Stimulated activated CD4-positive, alpha-beta T cell treated with anti-CD3 and anti-CD28 coated beads, TNF-alpha, amount 100 ng/mL, for 48 hours (primary cell): ENCODE measurements at regions not wholly inside any gene's neighbourhood (a gene's known extent, or its start where the extent isn't known, plus 50 kb on each side); places are given as distances from the start of the nearest gene placed in this dataset.
"Not testable (repeated sequence)": the region's sequence is repeated elsewhere in the genome, so short reads cannot be mapped to it uniquely, and the experiment has no call there.

ENCODE experiments used
- DNase-seq, 3 donors: peaks; one replicate each; pipeline ENCODE4 v3.0.0-alpha.2; 2020; ENCODE audit warnings: low read depth in 3 of 3

- DNase-seq, result no peak
Measured at GRCh38 chr3:87581240-87581639, 304.9 kb upstream of the POU1F1 start.

- DNase-seq, result no peak
Measured at GRCh38 chr3:87576752-87577151, 300.4 kb upstream of the POU1F1 start.

GRCh38 chr3:87575550-87575949 is 299.2 kb upstream of the POU1F1 start:
- no peak for DNase-seq

- DNase-seq, result no peak
Measured at GRCh38 chr3:87568331-87568730, 291.9 kb upstream of the POU1F1 start.

- DNase-seq, result no peak
Measured at GRCh38 chr3:87564438-87564837, 288.1 kb upstream of the POU1F1 start.

- DNase-seq, result no peak
Measured at GRCh38 chr3:87563712-87564111, 287.3 kb upstream of the POU1F1 start.

GRCh38 chr3:87558492-87558891 is 282.1 kb upstream of the POU1F1 start:
- DNase-seq, result no peak

GRCh38 chr3:87555290-87555689 is 278.9 kb upstream of the POU1F1 start:
- DNase-seq, result no peak

GRCh38 chr3:87553058-87553457 is 276.7 kb upstream of the POU1F1 start:
- DNase-seq, result no peak

- no peak for DNase-seq
Measured at GRCh38 chr3:87550892-87551291, 274.5 kb upstream of the POU1F1 start.

- DNase-seq, result no peak
Measured at GRCh38 chr3:87549208-87549607, 272.8 kb upstream of the POU1F1 start.

- no peak for DNase-seq
Measured at GRCh38 chr3:87548271-87548670, 271.9 kb upstream of the POU1F1 start.

GRCh38 chr3:87546216-87546615 is 269.8 kb upstream of the POU1F1 start:
- DNase-seq, result no peak

- DNase-seq, result not testable (repeated sequence)
Measured at GRCh38 chr3:87543408-87543807, 267.0 kb upstream of the POU1F1 start.

- DNase-seq, result no peak
Measured at GRCh38 chr3:87541723-87542122, 265.3 kb upstream of the POU1F1 start.

GRCh38 chr3:87538722-87539121 is 262.3 kb upstream of the POU1F1 start:
- DNase-seq, result not testable (repeated sequence)

- DNase-seq, result no peak
Measured at GRCh38 chr3:87509401-87509800, 233.0 kb upstream of the POU1F1 start.

GRCh38 chr3:87508921-87509320 is 232.5 kb upstream of the POU1F1 start:
- DNase-seq, result no peak

- DNase-seq, result no peak
Measured at GRCh38 chr3:87507753-87508152, 231.4 kb upstream of the POU1F1 start.

GRCh38 chr3:87503900-87504498 is 227.6 kb upstream of the POU1F1 start:
- DNase-seq, result no peak

- no peak for DNase-seq
Measured at GRCh38 chr3:87501076-87501475, 224.7 kb upstream of the POU1F1 start.

GRCh38 chr3:87498358-87499080 is 222.1 kb upstream of the POU1F1 start:
- no peak for DNase-seq

GRCh38 chr3:87495938-87496337 is 219.6 kb upstream of the POU1F1 start:
- DNase-seq, result no peak

- no peak for DNase-seq
Measured at GRCh38 chr3:87494264-87494663, 217.9 kb upstream of the POU1F1 start.
